SK-N-SH treated with all-trans-retinoic acid at 6 μM for 48 hours (cell line): ENCODE measurements at regions not wholly inside any gene's neighbourhood (a gene's known extent, or its start where the extent isn't known, plus 50 kb on each side); places are given as distances from the start of the nearest gene placed in this dataset.

Source experiments
- ATAC-seq: fragments of 200-7000 bp; cut with Tn5 transposase; 3 replicates; pipeline ENCODE4 v1.9.1; 2020; ENCODE audit warnings: mild to moderate bottlenecking, moderate library complexity
- BACH2 ChIP-seq: fragments of 250-450 bp; sonication (Bioruptor Pico); IDR thresholded peaks from 2 replicates; pipeline ENCODE4 v1.9.0; 2021; ENCODE audit warnings: mild to moderate bottlenecking, borderline replicate concordance
- CREB5 ChIP-seq: fragments of 250-450 bp; sonication (Bioruptor Pico); IDR thresholded peaks from 2 replicates; pipeline ENCODE4 v1.5.1; 2020; ENCODE audit warnings: low read depth, mild to moderate bottlenecking, moderate library complexity
- ESRRG ChIP-seq: fragments of 250-450 bp; sonication (Bioruptor Pico); IDR thresholded peaks from 2 replicates; pipeline ENCODE4 v1.6.1; 2021; ENCODE audit warnings: mild to moderate bottlenecking
- GLIS3 ChIP-seq: fragments of 250-450 bp; sonication (Bioruptor Pico); IDR thresholded peaks from 2 replicates; pipeline ENCODE4 v1.5.0; 2020; ENCODE audit warnings: mild to moderate bottlenecking, moderate library complexity
- ISL1 ChIP-seq: fragments of 250-450 bp; sonication (Bioruptor Pico); IDR thresholded peaks from 2 replicates; pipeline ENCODE4 v2.1.2; 2022; ENCODE audit warnings: mild to moderate bottlenecking, moderate library complexity
- OSR1 ChIP-seq: fragments of 250-450 bp; sonication (Bioruptor Pico); IDR thresholded peaks from 2 replicates; pipeline ENCODE4 v1.8.0; 2022; ENCODE audit warnings: moderate library complexity, mild to moderate bottlenecking, inconsistent platforms
- PATZ1 ChIP-seq: fragments of 250-450 bp; sonication (Bioruptor Pico); IDR thresholded peaks from 2 replicates; pipeline ENCODE4 v1.8.0; 2020; ENCODE audit warnings: mild to moderate bottlenecking, moderate library complexity, borderline replicate concordance
- PPARA ChIP-seq: fragments of 250-450 bp; sonication (Bioruptor Pico); IDR thresholded peaks from 2 replicates; pipeline ENCODE4 v1.5.0; 2020; ENCODE audit warnings: mild to moderate bottlenecking, borderline replicate concordance
- RARB ChIP-seq: fragments of 250-450 bp; sonication (Bioruptor Pico); IDR thresholded peaks from 2 replicates; pipeline ENCODE4 v1.8.0; 2021; ENCODE audit warnings: mild to moderate bottlenecking, moderate library complexity
- SNAI2 ChIP-seq: fragments of 250-450 bp; sonication (Bioruptor Pico); IDR thresholded peaks from 2 replicates; pipeline ENCODE4 v1.5.0; 2020; ENCODE audit warnings: mild to moderate bottlenecking, moderate library complexity
- TCF4 ChIP-seq: fragments of 250-450 bp; sonication (Bioruptor Pico); IDR thresholded peaks from 2 replicates; pipeline ENCODE4 v1.8.0; 2021; ENCODE audit warnings: mild to moderate bottlenecking, moderate library complexity, borderline replicate concordance
- TSHZ2 ChIP-seq: fragments of 250-450 bp; sonication (Bioruptor Pico); IDR thresholded peaks from 2 replicates; pipeline ENCODE4 v1.5.0; 2020; ENCODE audit warnings: mild to moderate bottlenecking, moderate library complexity
- ZFP3 ChIP-seq: fragments of 250-450 bp; sonication (Bioruptor Pico); IDR thresholded peaks from 2 replicates; pipeline ENCODE4 v1.5.0; 2020; ENCODE audit warnings: mild to moderate bottlenecking, moderate library complexity
- ZFP30 ChIP-seq: fragments of 450-650 bp; formaldehyde crosslinking; IDR thresholded peaks from 2 replicates; pipeline ENCODE4 v1.5.0; 2022; ENCODE audit warnings: mild to moderate bottlenecking, moderate library complexity
- ZNF565 ChIP-seq: fragments of 450-650 bp; formaldehyde crosslinking; conservative IDR thresholded peaks from 2 replicates; pipeline ENCODE4 v1.5.0; 2020; ENCODE audit warnings: low read depth, mild to moderate bottlenecking, moderate library complexity
- ZNF70 ChIP-seq: fragments of 450-650 bp; formaldehyde crosslinking; IDR thresholded peaks from 2 replicates; pipeline ENCODE4 v1.5.0; 2020; ENCODE audit warnings: mild to moderate bottlenecking, moderate library complexity
- TF ChIP-seq, protein P1 (sequence below): fragments of 250-450 bp; sonication (Bioruptor Pico); IDR thresholded peaks from 2 replicates; pipeline ENCODE4 v1.8.0; 2021; ENCODE audit warnings: low read depth, mild to moderate bottlenecking, moderate library complexity, borderline replicate concordance

DNA sequence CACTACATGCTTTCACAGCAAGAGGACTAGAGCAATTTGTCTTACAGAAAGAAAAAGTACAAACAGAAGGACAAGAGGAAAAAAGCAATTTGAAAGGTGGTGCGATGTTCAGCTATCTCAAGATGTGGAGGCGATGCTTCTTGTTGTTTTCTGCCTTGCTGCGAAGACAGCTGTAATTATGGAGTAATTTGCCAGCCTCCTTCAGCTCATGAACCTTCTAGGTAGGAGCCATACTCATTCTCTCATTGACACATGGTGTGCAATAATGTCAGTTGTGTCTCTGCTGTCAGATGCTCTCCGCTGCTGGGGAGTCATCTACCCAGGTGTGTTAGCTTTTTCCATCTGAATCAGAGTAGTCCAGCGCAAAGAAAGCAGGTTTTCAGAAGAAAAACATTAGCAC, 424.5 kb downstream of the NR2F1-AS1 start:
- TF ChIP-seq TCF4: no peak
- TF ChIP-seq GLIS3 (CRISPR knock-in tag): no peak
- TF ChIP-seq ZNF565 (CRISPR knock-in tag): no peak
- no peak for TF ChIP-seq ZFP30 (CRISPR knock-in tag)
- no peak for TF ChIP-seq SNAI2 (CRISPR knock-in tag)
- TF ChIP-seq, all 23 proteins: peak for 0
- no peak for ATAC-seq

- TF ChIP-seq ZNF70 (no peak), ISL1 (CRISPR knock-in tag) (no peak), ESRRG (CRISPR knock-in tag) (no peak), RARB (CRISPR knock-in tag) (no peak), SNAI2 (CRISPR knock-in tag) (no peak), ZFP3 (CRISPR knock-in tag) (no peak), TSHZ2 (CRISPR knock-in tag) (no peak), CREB5 (CRISPR knock-in tag) (no peak), OSR1 (CRISPR knock-in tag) (no peak), PPARA (no peak), ZNF565 (CRISPR knock-in tag) (no peak), GLIS3 (CRISPR knock-in tag) (no peak), BACH2 (CRISPR knock-in tag) (no peak), ZFP30 (CRISPR knock-in tag) (no peak)
- TF ChIP-seq, protein P1, sequence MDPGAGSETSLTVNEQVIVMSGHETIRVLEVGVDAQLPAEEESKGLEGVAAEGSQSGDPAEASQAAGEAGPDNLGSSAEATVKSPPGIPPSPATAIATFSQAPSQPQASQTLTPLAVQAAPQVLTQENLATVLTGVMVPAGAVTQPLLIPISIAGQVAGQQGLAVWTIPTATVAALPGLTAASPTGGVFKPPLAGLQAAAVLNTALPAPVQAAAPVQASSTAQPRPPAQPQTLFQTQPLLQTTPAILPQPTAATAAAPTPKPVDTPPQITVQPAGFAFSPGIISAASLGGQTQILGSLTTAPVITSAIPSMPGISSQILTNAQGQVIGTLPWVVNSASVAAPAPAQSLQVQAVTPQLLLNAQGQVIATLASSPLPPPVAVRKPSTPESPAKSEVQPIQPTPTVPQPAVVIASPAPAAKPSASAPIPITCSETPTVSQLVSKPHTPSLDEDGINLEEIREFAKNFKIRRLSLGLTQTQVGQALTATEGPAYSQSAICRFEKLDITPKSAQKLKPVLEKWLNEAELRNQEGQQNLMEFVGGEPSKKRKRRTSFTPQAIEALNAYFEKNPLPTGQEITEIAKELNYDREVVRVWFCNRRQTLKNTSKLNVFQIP (CRISPR knock-in tag): no peak
Measured at GRCh38 chr5:93154535-93154934, 426.5 kb downstream of the NR2F1-AS1 start.

DNA sequence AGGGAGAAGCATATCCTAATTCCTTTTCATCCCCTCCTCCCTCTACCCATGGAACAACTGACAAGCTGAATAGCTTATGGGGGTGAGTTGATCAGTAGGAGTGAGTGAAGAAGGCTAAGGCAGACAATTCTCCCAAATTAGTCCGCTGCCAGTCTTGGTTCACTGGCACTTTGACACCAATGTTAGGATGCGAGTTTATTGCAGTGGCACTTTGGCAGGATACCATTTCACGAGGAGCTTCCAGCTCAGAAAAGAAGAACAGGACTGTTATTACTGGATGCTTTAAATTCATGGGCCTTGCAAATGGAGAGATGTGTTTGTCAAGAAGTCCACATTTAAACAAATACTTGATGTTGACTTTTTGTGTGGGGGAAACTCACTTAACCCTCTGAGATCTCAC, 427.6 kb downstream of the NR2F1-AS1 start:
- TF ChIP-seq CREB5 (CRISPR knock-in tag) (no peak), TSHZ2 (CRISPR knock-in tag) (no peak), OSR1 (CRISPR knock-in tag) (no peak), PATZ1 (CRISPR knock-in tag) (no peak), ISL1 (CRISPR knock-in tag) (no peak)
- ATAC-seq: no peak

More at GRCh38 chr5:93154535-93154934, 426.5 kb downstream of the NR2F1-AS1 start:
- no peak for ATAC-seq
